ENCODE measurements at regions not wholly inside any gene's neighbourhood (a gene's known extent, or its start where the extent isn't known, plus 50 kb on each side); places are given as distances from the start of the nearest gene placed in this dataset.
"Not testable (repeated sequence)": the region's sequence is repeated elsewhere in the genome, so short reads cannot be mapped to it uniquely, and the experiment has no call there.

GRCh38 chrY:7781501-7781900, 869.9 kb upstream of the AMELY start:
- WGBS (ENCODE audit: insufficient coverage, low coverage, low lambda C conversion rate, missing lambda C conversion rate) = no CpG with 5 or more reads among the region's 2 CpGs
- ATAC-seq = no peak
- no peaks in the 10 kb centered on the region for H3K27me3 ChIP-seq
- TF ChIP-seq CTCF (IDR thresholded peaks at IDR 0.05) (no peak), POLR2A (IDR thresholded peaks at IDR 0.05) (no peak)
- no peak overlapping the region for H3K4me3 ChIP-seq
- no peak for DNase-seq
- no peak overlapping the region for H3K27ac ChIP-seq
- no peaks in the 10 kb centered on the region for H3K36me3 ChIP-seq
- intact Hi-C loops (cut with DNase I) = no loop called here
- no peaks in the 10 kb centered on the region for H3K9me3 ChIP-seq
- no peaks in the 10 kb centered on the region for H3K4me1 ChIP-seq

- intact Hi-C loops (cut with DNase I); ATAC-seq; H3K4me3 ChIP-seq; DNase-seq; H3K27ac ChIP-seq; H3K4me1 ChIP-seq; H3K27me3 ChIP-seq; H3K36me3 ChIP-seq; H3K9me3 ChIP-seq: not testable (repeated sequence)
- no CpG with 5 or more reads among the region's 2 CpGs for WGBS (ENCODE audit: insufficient coverage, low coverage, low lambda C conversion rate, missing lambda C conversion rate)
Observed at GRCh38 chrY:7775436-7775835, 863.9 kb upstream of the AMELY start.

- H3K9me3 ChIP-seq = no peaks in the 10 kb centered on the region
- no peaks in the 10 kb centered on the region for H3K4me1 ChIP-seq
- DNase-seq (no peak), ATAC-seq (no peak)
- H3K4me3 ChIP-seq = no peak overlapping the region
- no peaks in the 10 kb centered on the region for H3K36me3 ChIP-seq
- no peak overlapping the region for H3K27ac ChIP-seq
- H3K27me3 ChIP-seq = no peaks in the 10 kb centered on the region
- intact Hi-C loops (cut with DNase I) = no loop called here
- no peak for TF ChIP-seq CTCF (IDR thresholded peaks at IDR 0.05)
- no peak for TF ChIP-seq POLR2A (IDR thresholded peaks at IDR 0.05)
Observed at GRCh38 chrY:7771771-7772170, 860.2 kb upstream of the AMELY start.

- Histone ChIP-seq H3K27me3 (no peaks in the 10 kb centered on the region), H3K36me3 (no peaks in the 10 kb centered on the region), H3K27ac (no peak overlapping the region), H3K9me3 (no peaks in the 10 kb centered on the region), H3K4me3 (no peak overlapping the region), H3K4me1 (no peaks in the 10 kb centered on the region)
- DNase-seq = no peak
- WGBS (ENCODE audit: insufficient coverage, low coverage, low lambda C conversion rate, missing lambda C conversion rate) = no CpG with 5 or more reads among the region's 1 CpG
- intact Hi-C loops (cut with DNase I) = no loop called here
- TF ChIP-seq CTCF (IDR thresholded peaks at IDR 0.05) = no peak
- no peak for TF ChIP-seq POLR2A (IDR thresholded peaks at IDR 0.05)
- ATAC-seq = no peak
Observed at GRCh38 chrY:7769790-7770375, 858.3 kb upstream of the AMELY start.

GRCh38 chrY:7768901-7769300, 857.3 kb upstream of the AMELY start:
- intact Hi-C loops (cut with DNase I) = no loop called here
- no CpG with 5 or more reads among the region's 1 CpG for WGBS (ENCODE audit: insufficient coverage, low coverage, low lambda C conversion rate, missing lambda C conversion rate)
- no peak for TF ChIP-seq POLR2A (IDR thresholded peaks at IDR 0.05)
- no peak for TF ChIP-seq CTCF (IDR thresholded peaks at IDR 0.05)

More at GRCh38 chrY:7768901-7769300, 857.3 kb upstream of the AMELY start:
- H3K27ac ChIP-seq = no peak overlapping the region
- no peaks in the 10 kb centered on the region for H3K27me3 ChIP-seq
- no peaks in the 10 kb centered on the region for H3K9me3 ChIP-seq
- no peaks in the 10 kb centered on the region for H3K36me3 ChIP-seq
- H3K4me1 ChIP-seq = no peaks in the 10 kb centered on the region
- H3K4me3 ChIP-seq = no peak overlapping the region
- DNase-seq = no peak
- no peak for ATAC-seq
